Astrocyte (in vitro differentiated cells and primary cell): ENCODE measurements at regions not wholly inside any gene's neighbourhood (a gene's known extent, or its start where the extent isn't known, plus 50 kb on each side); places are given as distances from the start of the nearest gene placed in this dataset.

Experiments
- CTCF ChIP-seq: IDR thresholded peaks from 2 replicates; pipeline ENCODE4 v1.5.1; 2011; ENCODE audit warnings: low read depth, mild to moderate bottlenecking, inconsistent platforms, low read length, moderate library complexity; ENCODE audit not compliant: insufficient read depth
- EZH2 ChIP-seq: IDR thresholded peaks from 2 replicates; pipeline ENCODE4 v1.6.1; 2012; ENCODE audit warnings: mild to moderate bottlenecking, low read length, inconsistent platforms; ENCODE audit not compliant: insufficient read depth

DNA sequence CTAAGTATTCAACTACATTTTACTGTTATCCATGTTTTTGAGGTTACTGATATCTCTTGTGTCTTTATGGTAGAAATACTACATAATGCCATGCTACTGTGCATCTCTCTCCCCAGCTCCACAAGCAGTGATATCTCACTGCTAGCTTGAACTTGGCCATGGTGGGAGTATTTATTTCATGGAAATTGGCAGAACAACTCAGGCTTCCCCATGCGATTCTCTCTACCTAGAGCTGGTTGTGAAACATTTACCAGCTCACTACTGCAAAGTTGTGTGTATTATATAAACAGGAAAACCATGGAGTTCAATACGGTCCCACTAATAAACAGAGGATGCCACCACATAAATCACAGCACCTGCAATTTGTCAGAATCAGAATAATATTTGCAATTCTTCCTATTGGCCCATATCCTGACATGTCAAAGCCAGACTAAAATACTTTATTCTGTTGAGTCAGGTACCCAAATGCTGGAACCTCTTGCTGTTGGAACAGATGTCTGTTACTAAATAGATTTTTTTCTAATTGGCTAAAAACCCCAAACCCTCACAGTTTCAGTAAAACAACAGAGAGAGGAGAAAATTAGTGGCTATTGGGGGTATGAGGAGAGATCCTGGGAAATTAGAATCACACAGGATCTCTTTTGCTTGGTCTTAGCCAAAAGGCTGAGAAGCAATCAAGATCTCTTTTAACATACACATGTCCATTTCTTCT, 91.4 kb upstream of the SLC10A2 start:
- TF ChIP-seq CTCF (no peak), EZH2 (no peak)
